ENCODE measurements at regions not wholly inside any gene's neighbourhood (a gene's known extent, or its start where the extent isn't known, plus 50 kb on each side); places are given as distances from the start of the nearest gene placed in this dataset.

DNA sequence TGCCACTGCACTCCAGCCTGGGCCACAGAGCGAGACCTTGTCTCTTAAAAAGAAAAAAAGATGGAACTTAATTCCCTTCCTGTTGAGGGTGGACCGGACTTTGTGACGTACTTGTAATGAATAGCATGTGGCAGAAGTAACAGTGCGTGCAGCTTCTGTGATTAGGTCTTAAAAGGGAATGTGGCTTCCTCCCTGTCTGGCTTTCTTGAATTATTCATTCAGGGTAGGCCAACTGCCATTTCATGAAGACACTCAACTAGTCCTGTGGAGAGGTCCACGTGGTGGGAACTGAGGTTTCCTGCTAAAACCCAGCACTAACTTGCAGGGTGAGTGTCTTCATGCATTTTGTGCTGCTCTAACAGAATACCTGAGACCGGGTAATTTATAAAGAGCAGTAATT lies 98.9 kb upstream of the PIAS1 start:
- no peak for DNase-seq (ENCODE audit: low read depth)
- TF ChIP-seq, protein P1, sequence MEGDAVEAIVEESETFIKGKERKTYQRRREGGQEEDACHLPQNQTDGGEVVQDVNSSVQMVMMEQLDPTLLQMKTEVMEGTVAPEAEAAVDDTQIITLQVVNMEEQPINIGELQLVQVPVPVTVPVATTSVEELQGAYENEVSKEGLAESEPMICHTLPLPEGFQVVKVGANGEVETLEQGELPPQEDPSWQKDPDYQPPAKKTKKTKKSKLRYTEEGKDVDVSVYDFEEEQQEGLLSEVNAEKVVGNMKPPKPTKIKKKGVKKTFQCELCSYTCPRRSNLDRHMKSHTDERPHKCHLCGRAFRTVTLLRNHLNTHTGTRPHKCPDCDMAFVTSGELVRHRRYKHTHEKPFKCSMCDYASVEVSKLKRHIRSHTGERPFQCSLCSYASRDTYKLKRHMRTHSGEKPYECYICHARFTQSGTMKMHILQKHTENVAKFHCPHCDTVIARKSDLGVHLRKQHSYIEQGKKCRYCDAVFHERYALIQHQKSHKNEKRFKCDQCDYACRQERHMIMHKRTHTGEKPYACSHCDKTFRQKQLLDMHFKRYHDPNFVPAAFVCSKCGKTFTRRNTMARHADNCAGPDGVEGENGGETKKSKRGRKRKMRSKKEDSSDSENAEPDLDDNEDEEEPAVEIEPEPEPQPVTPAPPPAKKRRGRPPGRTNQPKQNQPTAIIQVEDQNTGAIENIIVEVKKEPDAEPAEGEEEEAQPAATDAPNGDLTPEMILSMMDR (IDR thresholded peaks at IDR 0.05; ENCODE audit: low read length, missing control alignments) = no peak
- no peak overlapping the region for H3K4me3 ChIP-seq (replicated peaks; ENCODE audit: low read depth, low read length)

DNA sequence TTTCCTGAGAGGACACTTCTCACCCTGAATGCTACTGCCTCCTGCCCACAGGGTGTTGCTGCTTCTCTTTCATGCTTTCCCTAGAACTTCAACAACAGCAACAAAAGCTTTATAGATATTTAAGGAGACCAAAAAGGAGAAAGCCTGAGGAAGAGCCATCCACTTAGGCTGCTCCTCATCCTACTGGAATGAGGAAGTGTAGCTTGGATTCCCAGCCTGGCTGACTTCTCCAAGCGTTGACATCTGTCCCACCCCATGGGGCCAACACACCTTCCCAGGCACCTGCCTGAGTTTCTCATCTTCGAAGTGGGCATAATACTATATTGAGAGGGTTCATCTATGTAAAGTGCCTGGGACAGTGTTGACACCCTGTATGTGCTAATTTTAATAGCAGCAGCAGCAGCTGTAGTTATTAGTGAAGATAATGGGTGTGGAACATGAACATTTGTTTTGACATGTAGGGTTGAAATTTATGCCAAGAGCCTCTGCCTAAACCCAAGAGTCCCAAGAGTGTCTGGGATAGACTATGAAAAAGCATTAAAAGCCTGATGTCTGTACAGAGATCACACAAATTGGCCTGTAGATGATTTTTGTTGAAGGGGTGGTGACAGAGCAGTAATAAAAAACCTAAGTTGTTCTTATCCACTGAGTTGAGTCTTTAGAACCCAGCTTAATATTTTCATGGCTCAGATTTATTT lies 96.5 kb upstream of the PIAS1 start:
- no peak for DNase-seq (ENCODE audit: low read depth)
- H3K4me3 ChIP-seq (replicated peaks; ENCODE audit: low read depth, low read length) = no peak overlapping the region
- TF ChIP-seq, protein P1 (IDR thresholded peaks at IDR 0.05; ENCODE audit: low read length, missing control alignments) = no peak

DNA sequence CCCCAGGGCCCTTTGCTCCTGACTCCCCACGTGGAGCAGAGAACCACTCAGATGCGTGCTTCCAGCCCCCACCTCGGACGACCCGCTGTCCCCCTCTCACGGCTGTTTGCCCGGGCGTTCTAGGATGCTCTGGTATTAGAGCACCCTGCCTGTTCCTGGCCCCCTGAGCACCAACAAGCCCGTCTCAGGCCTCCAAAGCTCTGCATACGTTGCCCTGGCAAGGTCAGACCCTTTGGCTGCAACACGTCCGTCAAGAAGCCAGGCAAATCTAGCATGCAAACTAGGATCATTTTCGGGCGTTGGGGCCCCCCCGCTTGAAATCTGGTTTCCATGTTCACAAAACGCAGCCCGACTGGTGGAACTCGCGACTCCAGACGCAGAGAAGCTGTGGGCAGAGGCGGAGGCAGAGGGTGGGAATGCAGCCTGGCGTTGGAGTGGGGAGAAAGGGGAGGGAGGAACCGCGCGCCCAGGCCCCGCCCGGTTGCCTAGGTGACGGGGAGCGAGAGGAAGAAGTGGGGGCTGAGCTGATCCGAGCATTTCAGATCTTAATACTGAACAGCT lies 86.2 kb upstream of the PIAS1 start:
- TF ChIP-seq, protein P1 (IDR thresholded peaks at IDR 0.05; ENCODE audit: low read length, missing control alignments) = no peak

DNA sequence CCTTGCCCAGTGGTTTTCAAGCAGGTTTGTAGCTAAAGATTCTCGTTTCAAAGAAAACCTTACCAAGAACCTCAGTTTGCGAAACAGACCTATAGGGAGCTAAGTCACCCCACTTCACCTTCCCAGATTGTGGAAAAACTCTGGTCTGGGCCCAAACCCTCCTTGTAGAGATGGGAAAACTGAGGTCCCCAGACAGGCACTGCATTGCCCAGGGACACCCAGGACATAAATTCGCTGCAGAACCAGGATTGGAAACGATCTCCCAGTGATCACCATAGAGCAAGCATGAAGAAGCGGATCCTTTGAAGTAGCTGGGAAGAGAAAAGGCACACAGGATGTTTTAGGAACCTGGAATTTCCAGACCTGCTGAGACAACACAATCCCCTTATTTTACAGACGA lies 85.6 kb upstream of the PIAS1 start:
- DNase-seq (ENCODE audit: low read depth) = no peak
- no peak overlapping the region for H3K4me3 ChIP-seq (replicated peaks; ENCODE audit: low read depth, low read length)
- TF ChIP-seq, protein P1 (IDR thresholded peaks at IDR 0.05; ENCODE audit: low read length, missing control alignments) = no peak

More for the DNA sequence above, 86.2 kb upstream of the PIAS1 start:
- peak overlapping the region; percentile 45 for H3K4me3 ChIP-seq (replicated peaks; ENCODE audit: low read depth, low read length)
- DNase-seq (ENCODE audit: low read depth) = peak; percentile 61

DNA sequence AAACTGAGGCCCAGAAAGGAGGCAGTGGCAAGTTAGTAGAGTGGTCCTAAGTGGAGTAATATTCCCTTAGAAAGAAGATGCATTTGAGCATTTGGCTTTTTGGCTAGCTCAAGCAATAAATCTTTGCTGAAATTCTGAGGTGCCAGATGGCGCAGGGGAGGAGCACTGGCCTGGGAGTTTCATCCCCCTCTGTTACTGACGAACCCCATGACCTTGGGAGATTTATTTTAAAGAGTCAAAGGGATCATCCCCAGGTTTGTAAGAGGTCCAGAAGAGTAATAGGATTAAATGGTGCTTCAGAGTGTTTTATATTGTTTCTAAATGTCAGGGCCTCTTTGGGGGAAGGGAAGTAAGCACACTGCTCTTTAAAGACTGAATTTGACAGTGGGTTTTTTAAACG lies 85.1 kb upstream of the PIAS1 start:
- H3K4me3 ChIP-seq (replicated peaks; ENCODE audit: low read depth, low read length) = no peak overlapping the region
- no peak for DNase-seq (ENCODE audit: low read depth)
- TF ChIP-seq, protein P1 (IDR thresholded peaks at IDR 0.05; ENCODE audit: low read length, missing control alignments) = no peak

DNA sequence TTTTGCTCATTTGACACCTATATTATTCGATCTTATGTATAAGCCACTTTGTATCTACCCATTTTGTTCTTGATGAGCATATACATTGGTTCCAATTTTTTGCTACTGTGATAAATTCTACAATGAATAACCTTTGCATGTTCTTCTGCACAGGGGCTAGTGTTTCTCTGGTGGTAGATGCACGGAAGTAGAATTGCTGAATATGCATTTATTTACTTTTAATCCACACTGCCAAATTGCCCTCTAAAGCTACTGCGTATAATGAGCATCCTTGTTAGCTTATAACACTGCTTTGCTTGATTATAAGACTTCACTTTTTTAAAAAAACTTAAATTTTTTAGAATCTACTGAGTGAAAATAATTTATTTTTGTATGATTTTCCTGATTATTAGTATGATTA lies 84.2 kb upstream of the PIAS1 start:
- no peak overlapping the region for H3K4me3 ChIP-seq (replicated peaks; ENCODE audit: low read depth, low read length)
- TF ChIP-seq, protein P1 (IDR thresholded peaks at IDR 0.05; ENCODE audit: low read length, missing control alignments) = no peak
- DNase-seq (ENCODE audit: low read depth) = no peak

DNA sequence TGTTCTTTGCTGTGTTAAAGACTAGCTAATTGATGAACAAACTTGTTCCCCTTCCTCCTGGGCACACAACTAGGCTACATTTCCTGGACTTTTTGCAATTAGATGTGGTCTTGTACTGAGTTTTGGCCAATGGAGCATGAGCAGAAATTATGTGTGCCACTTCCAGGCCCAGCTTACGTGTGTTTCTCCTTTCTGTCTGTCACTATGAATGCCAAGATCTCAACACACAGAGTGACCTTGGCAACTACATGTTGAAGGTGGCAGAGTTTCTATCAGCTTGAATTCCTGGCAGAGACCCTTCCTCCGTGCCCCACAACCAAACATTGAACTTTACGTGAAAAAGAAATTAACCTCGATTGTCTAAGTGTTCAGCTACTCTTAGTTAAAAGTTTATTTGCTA lies 81.7 kb upstream of the PIAS1 start:
- TF ChIP-seq, protein P1 (IDR thresholded peaks at IDR 0.05; ENCODE audit: low read length, missing control alignments) = no peak
- no peak for DNase-seq (ENCODE audit: low read depth)

More for the DNA sequence above, 81.7 kb upstream of the PIAS1 start:
- H3K4me3 ChIP-seq (replicated peaks; ENCODE audit: low read depth, low read length) = no peak overlapping the region
